ENCODE measurements at regions not wholly inside any gene's neighbourhood (a gene's known extent, or its start where the extent isn't known, plus 50 kb on each side); places are given as distances from the start of the nearest gene placed in this dataset.

GRCh38 chr2:129205176-129205575 is 774.3 kb upstream of the RAB6C start:
- TF ChIP-seq POLR2A (IDR thresholded peaks at IDR 0.05; ENCODE audit: low read depth, low read length): no peak
- no peak for TF ChIP-seq POLR2AphosphoS5 (IDR thresholded peaks at IDR 0.05; ENCODE audit: low read depth, low read length)
- no peak for TF ChIP-seq SPI1 (IDR thresholded peaks at IDR 0.05; ENCODE audit: low read depth, low read length)
- no peak for TF ChIP-seq TAF1 (IDR thresholded peaks at IDR 0.05; ENCODE audit: low read depth, low read length)
- no peak for TF ChIP-seq POU2F2 (IDR thresholded peaks at IDR 0.05; ENCODE audit: low read depth, low read length)
- no peak for TF ChIP-seq PAX5 (IDR thresholded peaks at IDR 0.05; ENCODE audit: insufficient read depth, low read length, severe bottlenecking)
